Ishikawa (cell line): ENCODE measurements at regions not wholly inside any gene's neighbourhood (a gene's known extent, or its start where the extent isn't known, plus 50 kb on each side); places are given as distances from the start of the nearest gene placed in this dataset.

Experiments used
- CEBPB ChIP-seq: IDR thresholded peaks from 2 replicates; pipeline ENCODE4 v1.6.1; 2012
- CREB1 ChIP-seq: IDR thresholded peaks from 2 replicates; pipeline ENCODE4 v1.6.1; 2012; ENCODE audit warnings: low read depth
- EP300 ChIP-seq: IDR thresholded peaks from 2 replicates; pipeline ENCODE4 v1.6.1; 2012; ENCODE audit warnings: borderline replicate concordance
- RAD21 ChIP-seq: IDR thresholded peaks from 2 replicates; pipeline ENCODE4 v1.6.1; 2012; ENCODE audit warnings: low read depth
- TCF12 ChIP-seq: IDR thresholded peaks from 2 replicates; pipeline ENCODE4 v1.6.1; 2012; ENCODE audit warnings: low read depth
- TEAD4 ChIP-seq: IDR thresholded peaks from 2 replicates; pipeline ENCODE4 v1.6.1; 2012
- YY1 ChIP-seq: IDR thresholded peaks from 2 replicates; pipeline ENCODE4 v1.6.1; 2012; ENCODE audit warnings: low read depth
- TF ChIP-seq, protein P1 (sequence below): IDR thresholded peaks from 2 replicates; pipeline ENCODE4 v1.6.1; 2012; ENCODE audit warnings: low read depth, mild to moderate bottlenecking
- TF ChIP-seq, protein P2 (sequence below): IDR thresholded peaks from 2 replicates; pipeline ENCODE4 v1.6.1; 2012

DNA sequence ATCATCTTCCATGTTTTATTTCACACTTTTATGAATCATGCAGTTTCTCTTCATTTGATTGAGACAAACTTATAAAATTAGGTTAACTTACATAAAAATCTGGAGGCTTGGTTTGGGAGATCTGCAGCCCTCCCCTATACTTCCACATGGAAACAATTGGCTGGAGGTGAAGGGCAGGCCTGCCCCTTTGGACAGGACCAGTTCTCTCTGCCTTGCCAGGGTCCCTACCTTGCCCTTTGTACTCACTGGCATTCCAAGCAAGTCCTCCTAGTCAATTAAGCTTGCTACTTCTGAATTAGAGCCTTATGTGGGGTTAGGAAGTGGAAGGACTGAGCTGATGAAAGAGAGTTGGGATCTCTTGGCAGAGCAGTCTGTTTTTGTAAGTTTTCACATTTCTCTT, 257.3 kb downstream of the GAS1 start:
- TF ChIP-seq CEBPB: no peak
- TF ChIP-seq, protein P1, sequence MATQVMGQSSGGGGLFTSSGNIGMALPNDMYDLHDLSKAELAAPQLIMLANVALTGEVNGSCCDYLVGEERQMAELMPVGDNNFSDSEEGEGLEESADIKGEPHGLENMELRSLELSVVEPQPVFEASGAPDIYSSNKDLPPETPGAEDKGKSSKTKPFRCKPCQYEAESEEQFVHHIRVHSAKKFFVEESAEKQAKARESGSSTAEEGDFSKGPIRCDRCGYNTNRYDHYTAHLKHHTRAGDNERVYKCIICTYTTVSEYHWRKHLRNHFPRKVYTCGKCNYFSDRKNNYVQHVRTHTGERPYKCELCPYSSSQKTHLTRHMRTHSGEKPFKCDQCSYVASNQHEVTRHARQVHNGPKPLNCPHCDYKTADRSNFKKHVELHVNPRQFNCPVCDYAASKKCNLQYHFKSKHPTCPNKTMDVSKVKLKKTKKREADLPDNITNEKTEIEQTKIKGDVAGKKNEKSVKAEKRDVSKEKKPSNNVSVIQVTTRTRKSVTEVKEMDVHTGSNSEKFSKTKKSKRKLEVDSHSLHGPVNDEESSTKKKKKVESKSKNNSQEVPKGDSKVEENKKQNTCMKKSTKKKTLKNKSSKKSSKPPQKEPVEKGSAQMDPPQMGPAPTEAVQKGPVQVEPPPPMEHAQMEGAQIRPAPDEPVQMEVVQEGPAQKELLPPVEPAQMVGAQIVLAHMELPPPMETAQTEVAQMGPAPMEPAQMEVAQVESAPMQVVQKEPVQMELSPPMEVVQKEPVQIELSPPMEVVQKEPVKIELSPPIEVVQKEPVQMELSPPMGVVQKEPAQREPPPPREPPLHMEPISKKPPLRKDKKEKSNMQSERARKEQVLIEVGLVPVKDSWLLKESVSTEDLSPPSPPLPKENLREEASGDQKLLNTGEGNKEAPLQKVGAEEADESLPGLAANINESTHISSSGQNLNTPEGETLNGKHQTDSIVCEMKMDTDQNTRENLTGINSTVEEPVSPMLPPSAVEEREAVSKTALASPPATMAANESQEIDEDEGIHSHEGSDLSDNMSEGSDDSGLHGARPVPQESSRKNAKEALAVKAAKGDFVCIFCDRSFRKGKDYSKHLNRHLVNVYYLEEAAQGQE: no peak
- TF ChIP-seq EP300: no peak
- TF ChIP-seq, protein P2, sequence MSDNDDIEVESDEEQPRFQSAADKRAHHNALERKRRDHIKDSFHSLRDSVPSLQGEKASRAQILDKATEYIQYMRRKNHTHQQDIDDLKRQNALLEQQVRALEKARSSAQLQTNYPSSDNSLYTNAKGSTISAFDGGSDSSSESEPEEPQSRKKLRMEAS: no peak
- TF ChIP-seq YY1: no peak
- no peak for TF ChIP-seq TCF12
- TF ChIP-seq RAD21: no peak
- TF ChIP-seq CREB1: no peak
- no peak for TF ChIP-seq TEAD4
